H1 (cell line): ENCODE measurements at regions not wholly inside any gene's neighbourhood (a gene's known extent, or its start where the extent isn't known, plus 50 kb on each side); places are given as distances from the start of the nearest gene placed in this dataset.

Experiments
- CTCF ChIA-PET: fragments of 300-600 bp; sonication (Branson Sonifier 250); formaldehyde crosslinking; loops from one replicate; lab custom pipeline; 2021; ENCODE audit not compliant: partially characterized antibody; lab: Charles Lee
- POLR2A ChIA-PET: fragments of 300-600 bp; sonication (Branson Sonifier 250); formaldehyde crosslinking; loops from one replicate; lab custom pipeline; 2021; ENCODE audit warnings: inconsistent platforms; ENCODE audit not compliant: partially characterized antibody; lab: Charles Lee
- DNase-seq, 2 experiments: peaks; one replicate each; pipeline versions ENCODE4 v3.0.0 to v3.0.0-alpha.2; 2010 to 2022; ENCODE audit warnings: low spot score in 2 of 2, low read depth in 1 of 2, mixed read lengths in 1 of 2
- FAIRE-seq: peaks from 2 replicates; lab custom pipeline; 2011; peaks lifted over from hg19 to GRCh38; lab: Jason Lieb, UNC
- H2AFZ ChIP-seq: 2 replicates; pipeline ENCODE4 v1.8.1; 2012; ENCODE audit warnings: low read length, inconsistent platforms
- H2AK5ac ChIP-seq: 2 replicates; pipeline ENCODE4 v1.6.1; 2013; ENCODE audit warnings: low read depth, low read length
- H2BK120ac ChIP-seq: replicated peaks from 2 replicates; pipeline ENCODE3; 2013; ENCODE audit warnings: low read depth, low read length, inconsistent platforms
- H2BK12ac ChIP-seq: 2 replicates; pipeline ENCODE4 v1.6.1; 2013; ENCODE audit warnings: low read depth, low read length
- H2BK15ac ChIP-seq: 2 replicates; pipeline ENCODE4 v1.6.1; 2013; ENCODE audit warnings: low read length
- H2BK20ac ChIP-seq: 2 replicates; pipeline ENCODE4 v1.6.1; 2013; ENCODE audit warnings: low read length
- H2BK5ac ChIP-seq: 2 replicates; pipeline ENCODE4 v1.6.1; 2013; ENCODE audit warnings: low read depth, low read length
- H3K14ac ChIP-seq: 2 replicates; pipeline ENCODE4 v1.6.1; 2013; ENCODE audit warnings: inconsistent platforms; ENCODE audit not compliant: insufficient read length
- H3K18ac ChIP-seq: 2 replicates; pipeline ENCODE4 v1.6.1; 2013; ENCODE audit warnings: low read length; ENCODE audit errors: extremely low read depth
- H3K23ac ChIP-seq: 2 replicates; pipeline ENCODE4 v1.6.1; 2013; ENCODE audit warnings: inconsistent platforms; ENCODE audit not compliant: insufficient read length
- H3K23me2 ChIP-seq: 2 replicates; pipeline ENCODE4 v1.6.1; 2013; ENCODE audit warnings: low read depth, low read length
- H3K27ac ChIP-seq: 2 replicates; pipeline ENCODE4 v1.6.1; 2011; ENCODE audit warnings: low read depth, low read length, inconsistent platforms
- H3K27me3 ChIP-seq, 4 experiments: replicated peaks in 1 of 4; 1 replicate in 1 of 4; 2 replicates in 3 of 4; pipeline versions ENCODE4 v1.6.1 to v1.8.1; 2011 to 2013; ENCODE audit warnings: low read length in 3 of 4, mild to moderate bottlenecking in 3 of 4, inconsistent platforms in 2 of 4, mixed read lengths in 2 of 4, moderate library complexity in 1 of 4; ENCODE audit not compliant: control insufficient read depth in 3 of 4, insufficient read depth in 3 of 4; ENCODE audit errors: extremely low read depth in 1 of 4
- H3K36me3 ChIP-seq, 4 experiments: 2 replicates each; pipeline versions ENCODE4 v1.6.1 to v1.8.1; 2011 to 2013; ENCODE audit warnings: mild to moderate bottlenecking in 4 of 4, low read length in 3 of 4, moderate library complexity in 2 of 4, control low read depth in 1 of 4, inconsistent platforms in 1 of 4; ENCODE audit not compliant: insufficient read depth in 4 of 4, control insufficient read depth in 2 of 4
- H3K4ac ChIP-seq: replicated peaks from 2 replicates; pipeline ENCODE3; 2013; ENCODE audit warnings: low read length, low read depth, mixed read lengths, inconsistent platforms; ENCODE audit not compliant: insufficient read length
- H3K4me1 ChIP-seq, 4 experiments: replicated peaks in 1 of 4; 1 replicate in 1 of 4; 2 replicates in 3 of 4; pipeline versions ENCODE4 v1.6.1 to v1.8.1; 2011 to 2013; ENCODE audit warnings: low read length in 3 of 4, inconsistent platforms in 2 of 4, mixed read lengths in 1 of 4; ENCODE audit not compliant: insufficient read depth in 4 of 4, control insufficient read depth in 3 of 4
- H3K4me2 ChIP-seq, 2 experiments: 2 replicates each; pipeline versions ENCODE4 v1.6.1 to v1.8.1; 2011 to 2013; ENCODE audit warnings: low read depth in 2 of 2, low read length in 2 of 2, control low read depth in 1 of 2, inconsistent platforms in 1 of 2, mild to moderate bottlenecking in 1 of 2; ENCODE audit not compliant: insufficient read depth in 1 of 2
- H3K4me3 ChIP-seq, 4 experiments: fragments of 200-600, 300-600 bp in 1 of 4; sonication (generic), shearing (Covaris generic), sonication (Bioruptor Twin) in 1 of 4; 2 replicates each; pipeline versions ENCODE4 v1.5.1 to v1.8.1; 2011 to 2016; ENCODE audit warnings: low read length in 4 of 4, low read depth in 3 of 4, control low read depth in 2 of 4, inconsistent platforms in 2 of 4, mild to moderate bottlenecking in 2 of 4, mixed read lengths in 1 of 4, moderate library complexity in 1 of 4; ENCODE audit not compliant: insufficient read depth in 2 of 4; ENCODE audit errors: extremely low read depth in 1 of 4
- H3K56ac ChIP-seq: replicated peaks from 2 replicates; pipeline ENCODE3; 2013; ENCODE audit warnings: low read depth, mild to moderate bottlenecking, mixed read lengths, low read length, inconsistent platforms; ENCODE audit not compliant: insufficient read length
- H3K79me1 ChIP-seq: 2 replicates; pipeline ENCODE4 v1.6.1; 2013; ENCODE audit warnings: low read depth, low read length, control low read depth
- H3K79me2 ChIP-seq, 2 experiments: 2 replicates each; pipeline versions ENCODE4 v1.6.1 to v1.8.1; 2012 to 2013; ENCODE audit warnings: low read length in 2 of 2, mild to moderate bottlenecking in 2 of 2, inconsistent platforms in 1 of 2; ENCODE audit not compliant: insufficient read depth in 2 of 2, control insufficient read depth in 1 of 2
- H3K9ac ChIP-seq, 4 experiments: replicated peaks in 1 of 4; 1 replicate in 1 of 4; 2 replicates in 3 of 4; pipeline versions ENCODE4 v1.6.1 to v1.8.1; 2011 to 2013; ENCODE audit warnings: low read depth in 3 of 4, low read length in 3 of 4, control low read depth in 2 of 4, mild to moderate bottlenecking in 2 of 4, moderate library complexity in 2 of 4, inconsistent platforms in 1 of 4; ENCODE audit errors: extremely low read depth in 1 of 4
- H3K9me3 ChIP-seq, 2 experiments: 2 replicates each; pipeline versions ENCODE4 v1.6.1 to v1.8.1; 2012 to 2013; ENCODE audit warnings: mild to moderate bottlenecking in 2 of 2, moderate library complexity in 2 of 2, control low read depth in 1 of 2, inconsistent platforms in 1 of 2, low read depth in 1 of 2, low read length in 1 of 2, mixed read lengths in 1 of 2; ENCODE audit not compliant: insufficient read depth in 2 of 2
- H4K20me1 ChIP-seq, 2 experiments: replicated peaks in 1 of 2; 2 replicates each; pipeline versions ENCODE3 to v1.8.1; 2011 to 2013; ENCODE audit warnings: inconsistent platforms in 2 of 2, low read length in 2 of 2, mild to moderate bottlenecking in 1 of 2; ENCODE audit not compliant: insufficient read depth in 2 of 2, control insufficient read depth in 1 of 2
- H4K5ac ChIP-seq: 2 replicates; pipeline ENCODE4 v1.6.1; 2013; ENCODE audit warnings: low read length, low read depth, mixed read lengths, inconsistent platforms; ENCODE audit not compliant: insufficient read length
- H4K8ac ChIP-seq: 2 replicates; pipeline ENCODE4 v1.8.0; 2013; ENCODE audit warnings: mild to moderate bottlenecking, moderate library complexity, low read length, inconsistent platforms; ENCODE audit not compliant: insufficient read depth; ENCODE audit errors: extremely low read depth
- H4K91ac ChIP-seq: replicated peaks from 2 replicates; pipeline ENCODE3; 2013; ENCODE audit warnings: low read length, mixed read lengths, inconsistent platforms; ENCODE audit not compliant: insufficient read length
- TAF7 ChIP-seq: optimal IDR thresholded peaks from 2 replicates; pipeline ENCODE3; 2011; ENCODE audit warnings: low read depth, mild to moderate bottlenecking, inconsistent platforms, low read length, moderate library complexity, borderline replicate concordance
- WGBS, 2 experiments: shearing (Covaris generic) in 1 of 2; methylation state at CpG; one replicate each; pipeline versions ENCODE4 v1.1.6 to v1.1.7; 2013 to 2015; ENCODE audit warnings: low lambda C conversion rate in 2 of 2, mixed read lengths in 2 of 2, inconsistent platforms in 1 of 2, low coverage in 1 of 2, missing lambda C conversion rate in 1 of 2; ENCODE audit not compliant: insufficient replicate concordance in 2 of 2, insufficient coverage in 1 of 2, insufficient read length in 1 of 2; ENCODE audit errors: extremely low coverage in 1 of 2, missing lambda C conversion rate in 1 of 2; 5-methylcytosine and 5-hydroxymethylcytosine counted together

GRCh38 chr1:234989019-234989418, 139.6 kb downstream of the TOMM20 start:
- Histone ChIP-seq H3K4me2 (no peak overlapping the region), H3K18ac (no peak overlapping the region), H3K23me2 (0 out of 2 replicates have a peak, but pooled peaks cover 2% of the 10 kb centered on the region), H4K8ac (no peak overlapping the region), H2BK20ac (peak overlapping the region; percentile 67), H3K4ac (no peak overlapping the region), H3K56ac (no peak overlapping the region), H2BK120ac (no peak overlapping the region), H4K91ac (peak overlapping the region; percentile 59), H4K5ac (no peak overlapping the region), H3K9me3 (no peaks in the 10 kb centered on the region), H3K27me3 (no peaks in the 10 kb centered on the region), H2BK15ac (no peak overlapping the region), H3K4me3 (no peak overlapping the region), H2AK5ac (peak overlapping the region; percentile 72; the same call in 1 of the 2 replicates), H3K23ac (no peak overlapping the region), H2AFZ (no peak overlapping the region), H3K9ac (no peak overlapping the region), H3K79me1 (no peaks in the 10 kb centered on the region), H3K4me1 (peaks cover 5 to 13% (median 9%) of the 10 kb centered on the region in 4 experiments; a peak in 6 of 7 replicates), H3K36me3 (no peaks in the 10 kb centered on the region), H3K27ac (no peak overlapping the region), H3K14ac (no peak overlapping the region), H4K20me1 (no peaks in the 10 kb centered on the region), H2BK12ac (no peak overlapping the region), H2BK5ac (0 out of 2 replicates have a peak overlapping the region, but pooled peaks have one; percentile 52), H3K79me2 (no peaks in the 10 kb centered on the region)
- ChIA-PET CTCF (interaction anchor here (0.8 to 2.6 kb wide), 4 partner anchors 8 to 95 kb away, joined by 3 to 8 read pairs (median 4); no protein-coding TSS in a partner anchor), POLR2A (interaction anchor here (0.6 to 1.1 kb wide), 2 partner anchors 9 to 12 kb away, joined by 3 read pairs; no protein-coding TSS in a partner anchor)
- DNase-seq (no peak), FAIRE-seq (no peak)
- 88% methylated on average over 6 of the region's 6 CpGs; no CpG with 5 or more reads in 1 of the 2 experiments for WGBS, 2 experiments
- TF ChIP-seq TAF7 = no peak
